ENCODE measurements at regions not wholly inside any gene's neighbourhood (a gene's known extent, or its start where the extent isn't known, plus 50 kb on each side); places are given as distances from the start of the nearest gene placed in this dataset.
"Not testable (repeated sequence)": the region's sequence is repeated elsewhere in the genome, so short reads cannot be mapped to it uniquely, and the experiment has no call there.

DNA sequence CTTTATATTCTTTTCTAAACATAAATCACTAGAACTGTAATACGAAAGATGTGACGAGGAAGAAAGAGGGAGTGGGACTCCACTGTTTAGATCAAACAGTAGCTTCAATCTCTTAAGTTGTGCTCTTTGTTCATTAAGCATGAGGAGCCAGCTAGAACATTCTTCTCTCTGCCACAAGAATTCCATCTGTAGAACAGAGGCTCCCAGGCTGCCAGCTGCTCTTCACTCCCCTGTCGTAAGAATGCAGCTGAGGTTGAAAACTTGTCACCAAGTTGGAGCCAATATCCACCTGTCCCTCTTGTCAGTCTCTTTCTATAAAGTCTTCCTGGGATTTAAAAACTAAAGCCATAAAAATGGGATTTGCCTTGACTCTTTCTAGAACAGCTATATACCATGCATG lies 65.0 kb upstream of the SEC24B start (continued):
- TF ChIP-seq, protein P1, sequence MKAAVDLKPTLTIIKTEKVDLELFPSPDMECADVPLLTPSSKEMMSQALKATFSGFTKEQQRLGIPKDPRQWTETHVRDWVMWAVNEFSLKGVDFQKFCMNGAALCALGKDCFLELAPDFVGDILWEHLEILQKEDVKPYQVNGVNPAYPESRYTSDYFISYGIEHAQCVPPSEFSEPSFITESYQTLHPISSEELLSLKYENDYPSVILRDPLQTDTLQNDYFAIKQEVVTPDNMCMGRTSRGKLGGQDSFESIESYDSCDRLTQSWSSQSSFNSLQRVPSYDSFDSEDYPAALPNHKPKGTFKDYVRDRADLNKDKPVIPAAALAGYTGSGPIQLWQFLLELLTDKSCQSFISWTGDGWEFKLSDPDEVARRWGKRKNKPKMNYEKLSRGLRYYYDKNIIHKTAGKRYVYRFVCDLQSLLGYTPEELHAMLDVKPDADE (IDR thresholded peaks at IDR 0.05), result no peak
- no peak for TF ChIP-seq EZH2phosphoT487 (IDR thresholded peaks at IDR 0.05; ENCODE audit: unreplicated experiment)
- TF ChIP-seq STAT1 (IDR thresholded peaks at IDR 0.05; ENCODE audit: unreplicated experiment), result no peak
- TF ChIP-seq EZH2 (IDR thresholded peaks at IDR 0.05; ENCODE audit: low read depth, unreplicated experiment), result no peak
- TF ChIP-seq NANOG (IDR thresholded peaks at IDR 0.05; ENCODE audit: borderline replicate concordance), result no peak

DNA sequence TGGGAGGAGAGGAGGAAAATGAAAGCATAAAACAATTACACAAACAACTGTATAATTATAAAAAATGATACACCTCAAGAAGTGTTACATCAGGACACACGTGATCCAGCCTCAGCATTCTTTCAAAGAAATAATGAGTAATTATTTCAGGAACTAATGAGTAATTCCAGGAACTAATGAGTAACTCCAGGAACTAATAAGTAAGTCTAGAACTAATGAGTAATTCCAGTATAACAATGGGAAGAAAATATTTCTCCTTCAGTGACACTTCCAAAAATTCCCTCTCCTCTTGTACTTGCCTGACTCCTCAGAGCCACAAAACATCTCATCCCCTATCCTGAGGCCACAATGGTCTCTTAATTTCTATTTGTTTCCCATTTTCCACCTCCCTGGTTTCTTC lies 63.5 kb upstream of the COL25A1 start:
- Histone ChIP-seq H4K20me1 (replicated peaks; ENCODE audit: insufficient read depth) (no peaks in the 10 kb centered on the region), H3K4me1 (ENCODE audit: insufficient read depth) (no peaks in the 10 kb centered on the region), H3K4me2 (no peak overlapping the region), H2AFZ (0 out of 2 replicates have a peak overlapping the region, but pooled peaks have one; percentile 4), H3K79me2 (replicated peaks; ENCODE audit: insufficient read depth) (no peaks in the 10 kb centered on the region), H3K27ac (ENCODE audit: low read depth) (no peak overlapping the region), H3K36me3 (ENCODE audit: insufficient read depth) (no peaks in the 10 kb centered on the region), H3K27me3 (ENCODE audit: insufficient read depth) (no peaks in the 10 kb centered on the region), H3K4me3 (no peak overlapping the region), H3K9me2 (ENCODE audit: insufficient read depth) (no peaks in the 10 kb centered on the region), H3F3A (replicated peaks; ENCODE audit: low read depth) (no peaks in the 10 kb centered on the region)
- ATAC-seq (no peak), DNase-seq (ENCODE audit: low spot score) (no peak)
- TF ChIP-seq JUNB (IDR thresholded peaks at IDR 0.05; ENCODE audit: unreplicated experiment) (no peak), CREB1 (CRISPR knock-in tag; IDR thresholded peaks at IDR 0.05; ENCODE audit: low read depth) (no peak), EZH2 (IDR thresholded peaks at IDR 0.05; ENCODE audit: low read depth, unreplicated experiment) (no peak), NANOG (IDR thresholded peaks at IDR 0.05; ENCODE audit: borderline replicate concordance) (no peak)
- TF ChIP-seq, protein P2, sequence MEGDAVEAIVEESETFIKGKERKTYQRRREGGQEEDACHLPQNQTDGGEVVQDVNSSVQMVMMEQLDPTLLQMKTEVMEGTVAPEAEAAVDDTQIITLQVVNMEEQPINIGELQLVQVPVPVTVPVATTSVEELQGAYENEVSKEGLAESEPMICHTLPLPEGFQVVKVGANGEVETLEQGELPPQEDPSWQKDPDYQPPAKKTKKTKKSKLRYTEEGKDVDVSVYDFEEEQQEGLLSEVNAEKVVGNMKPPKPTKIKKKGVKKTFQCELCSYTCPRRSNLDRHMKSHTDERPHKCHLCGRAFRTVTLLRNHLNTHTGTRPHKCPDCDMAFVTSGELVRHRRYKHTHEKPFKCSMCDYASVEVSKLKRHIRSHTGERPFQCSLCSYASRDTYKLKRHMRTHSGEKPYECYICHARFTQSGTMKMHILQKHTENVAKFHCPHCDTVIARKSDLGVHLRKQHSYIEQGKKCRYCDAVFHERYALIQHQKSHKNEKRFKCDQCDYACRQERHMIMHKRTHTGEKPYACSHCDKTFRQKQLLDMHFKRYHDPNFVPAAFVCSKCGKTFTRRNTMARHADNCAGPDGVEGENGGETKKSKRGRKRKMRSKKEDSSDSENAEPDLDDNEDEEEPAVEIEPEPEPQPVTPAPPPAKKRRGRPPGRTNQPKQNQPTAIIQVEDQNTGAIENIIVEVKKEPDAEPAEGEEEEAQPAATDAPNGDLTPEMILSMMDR (conservative IDR thresholded peaks at IDR 0.05; ENCODE audit: low read depth in 2 of 2), result no peak
- TF ChIP-seq, protein P3, sequence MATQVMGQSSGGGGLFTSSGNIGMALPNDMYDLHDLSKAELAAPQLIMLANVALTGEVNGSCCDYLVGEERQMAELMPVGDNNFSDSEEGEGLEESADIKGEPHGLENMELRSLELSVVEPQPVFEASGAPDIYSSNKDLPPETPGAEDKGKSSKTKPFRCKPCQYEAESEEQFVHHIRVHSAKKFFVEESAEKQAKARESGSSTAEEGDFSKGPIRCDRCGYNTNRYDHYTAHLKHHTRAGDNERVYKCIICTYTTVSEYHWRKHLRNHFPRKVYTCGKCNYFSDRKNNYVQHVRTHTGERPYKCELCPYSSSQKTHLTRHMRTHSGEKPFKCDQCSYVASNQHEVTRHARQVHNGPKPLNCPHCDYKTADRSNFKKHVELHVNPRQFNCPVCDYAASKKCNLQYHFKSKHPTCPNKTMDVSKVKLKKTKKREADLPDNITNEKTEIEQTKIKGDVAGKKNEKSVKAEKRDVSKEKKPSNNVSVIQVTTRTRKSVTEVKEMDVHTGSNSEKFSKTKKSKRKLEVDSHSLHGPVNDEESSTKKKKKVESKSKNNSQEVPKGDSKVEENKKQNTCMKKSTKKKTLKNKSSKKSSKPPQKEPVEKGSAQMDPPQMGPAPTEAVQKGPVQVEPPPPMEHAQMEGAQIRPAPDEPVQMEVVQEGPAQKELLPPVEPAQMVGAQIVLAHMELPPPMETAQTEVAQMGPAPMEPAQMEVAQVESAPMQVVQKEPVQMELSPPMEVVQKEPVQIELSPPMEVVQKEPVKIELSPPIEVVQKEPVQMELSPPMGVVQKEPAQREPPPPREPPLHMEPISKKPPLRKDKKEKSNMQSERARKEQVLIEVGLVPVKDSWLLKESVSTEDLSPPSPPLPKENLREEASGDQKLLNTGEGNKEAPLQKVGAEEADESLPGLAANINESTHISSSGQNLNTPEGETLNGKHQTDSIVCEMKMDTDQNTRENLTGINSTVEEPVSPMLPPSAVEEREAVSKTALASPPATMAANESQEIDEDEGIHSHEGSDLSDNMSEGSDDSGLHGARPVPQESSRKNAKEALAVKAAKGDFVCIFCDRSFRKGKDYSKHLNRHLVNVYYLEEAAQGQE (IDR thresholded peaks at IDR 0.05; ENCODE audit: unreplicated experiment), result no peak
- TF ChIP-seq, protein P1 (IDR thresholded peaks at IDR 0.05), result no peak
- H3K4me3 Mint-ChIP-seq, result no peak overlapping the region
- H3K9me3 Mint-ChIP-seq, result no peaks in the 10 kb centered on the region
- peaks cover 2% of the 10 kb centered on the region for H3K27me3 Mint-ChIP-seq (ENCODE audit: insufficient read depth, low read depth, poor library complexity)
- H3K4me1 Mint-ChIP-seq, result no peaks in the 10 kb centered on the region
- no peaks in the 10 kb centered on the region for H3K36me3 Mint-ChIP-seq (ENCODE audit: low read depth)
- no peak overlapping the region for H3K27ac Mint-ChIP-seq

DNA sequence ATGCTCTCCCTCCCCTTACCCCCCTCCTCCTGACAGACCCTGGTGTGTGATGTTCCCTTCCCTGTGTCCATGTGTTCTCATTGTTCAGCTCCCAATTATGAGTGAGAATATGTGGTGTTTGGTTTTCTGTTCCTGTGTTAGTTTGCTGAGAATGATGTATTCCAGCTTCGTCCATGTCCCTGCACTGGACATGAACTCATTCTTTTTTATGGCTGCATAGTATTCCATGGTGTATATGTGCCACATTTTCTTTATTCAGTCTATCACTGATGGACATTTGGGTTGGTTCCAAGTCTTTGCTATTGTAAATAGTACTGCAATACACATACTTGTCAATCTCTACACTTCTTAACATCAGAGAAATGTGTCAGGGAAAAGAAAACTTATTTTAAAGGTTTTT lies 62.8 kb upstream of the COL25A1 start:
- H3K79me2 ChIP-seq (replicated peaks; ENCODE audit: insufficient read depth); H3K4me1 Mint-ChIP-seq; DNase-seq (ENCODE audit: low spot score); H3K4me3 Mint-ChIP-seq; H3K4me3 ChIP-seq; H3K36me3 ChIP-seq (ENCODE audit: insufficient read depth); H3K4me2 ChIP-seq; H3K4me1 ChIP-seq (ENCODE audit: insufficient read depth); H3K27me3 Mint-ChIP-seq (ENCODE audit: insufficient read depth, low read depth, poor library complexity); H3K27ac Mint-ChIP-seq; H2AFZ ChIP-seq; H3K27me3 ChIP-seq (ENCODE audit: insufficient read depth); H4K20me1 ChIP-seq (replicated peaks; ENCODE audit: insufficient read depth); H3K36me3 Mint-ChIP-seq (ENCODE audit: low read depth); H3K9me3 Mint-ChIP-seq; H3K9me2 ChIP-seq (ENCODE audit: insufficient read depth); ATAC-seq; H3F3A ChIP-seq (replicated peaks; ENCODE audit: low read depth); H3K27ac ChIP-seq (ENCODE audit: low read depth): not testable (repeated sequence)

Data from GM23338 (cell line).